Chondrocyte (in vitro differentiated cells): ENCODE measurements at regions not wholly inside any gene's neighbourhood (a gene's known extent, or its start where the extent isn't known, plus 50 kb on each side); places are given as distances from the start of the nearest gene placed in this dataset.

Source experiments
- DNase-seq: peaks from one replicate; pipeline ENCODE4 v3.0.0; 2021; ENCODE audit warnings: mixed read lengths, low spot score
- H3K27ac Mint-ChIP-seq: one replicate; pipeline ENCODE4 v1.8.0; 2021; ENCODE audit warnings: mild to moderate bottlenecking, moderate library complexity, mixed read lengths; ENCODE audit not compliant: unreplicated experiment
- H3K27me3 Mint-ChIP-seq: 2 replicates; pipeline ENCODE4 v1.8.0; 2021; ENCODE audit warnings: low read depth, mixed read lengths
- H3K36me3 Mint-ChIP-seq: 2 replicates; pipeline ENCODE4 v1.8.0; 2021; ENCODE audit warnings: low read depth, mixed read lengths
- H3K4me1 Mint-ChIP-seq: 2 replicates; pipeline ENCODE4 v1.8.0; 2021; ENCODE audit warnings: low read depth, mild to moderate bottlenecking, mixed read lengths
- H3K4me3 Mint-ChIP-seq: one replicate; pipeline ENCODE4 v1.8.0; 2021; ENCODE audit warnings: mild to moderate bottlenecking, moderate library complexity, mixed read lengths; ENCODE audit not compliant: unreplicated experiment
- H3K9me3 Mint-ChIP-seq: 2 replicates; pipeline ENCODE4 v1.8.0; 2021; ENCODE audit warnings: low read depth, mixed read lengths
- TF ChIP-seq, protein P1 (sequence below): fragments of 200-600 bp; sonication (generic); IDR thresholded peaks from 2 replicates; pipeline ENCODE4 v1.5.0; 2021; ENCODE audit warnings: antibody characterized with exemption, mild to moderate bottlenecking, moderate library complexity

DNA sequence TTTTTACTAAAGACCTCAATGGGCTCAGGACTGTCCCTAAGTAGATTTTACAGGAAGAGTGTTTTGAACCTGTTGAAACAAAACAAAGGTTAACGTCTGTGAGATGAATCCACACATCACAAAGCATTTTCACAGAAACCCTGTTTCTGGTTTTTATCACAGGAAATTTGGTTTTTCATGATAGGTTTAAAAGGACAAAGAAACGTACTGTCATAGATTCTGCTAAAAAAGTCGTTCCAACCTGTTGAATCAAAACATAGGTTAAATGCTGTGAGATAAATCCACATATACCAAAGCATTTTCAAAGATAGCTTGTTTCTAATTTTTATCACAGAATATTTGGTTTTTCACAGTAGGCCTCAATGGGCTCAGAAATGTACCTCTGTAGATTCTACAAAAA, 1531.0 kb downstream of the UQCRFS1 start:
- TF ChIP-seq, protein P1, sequence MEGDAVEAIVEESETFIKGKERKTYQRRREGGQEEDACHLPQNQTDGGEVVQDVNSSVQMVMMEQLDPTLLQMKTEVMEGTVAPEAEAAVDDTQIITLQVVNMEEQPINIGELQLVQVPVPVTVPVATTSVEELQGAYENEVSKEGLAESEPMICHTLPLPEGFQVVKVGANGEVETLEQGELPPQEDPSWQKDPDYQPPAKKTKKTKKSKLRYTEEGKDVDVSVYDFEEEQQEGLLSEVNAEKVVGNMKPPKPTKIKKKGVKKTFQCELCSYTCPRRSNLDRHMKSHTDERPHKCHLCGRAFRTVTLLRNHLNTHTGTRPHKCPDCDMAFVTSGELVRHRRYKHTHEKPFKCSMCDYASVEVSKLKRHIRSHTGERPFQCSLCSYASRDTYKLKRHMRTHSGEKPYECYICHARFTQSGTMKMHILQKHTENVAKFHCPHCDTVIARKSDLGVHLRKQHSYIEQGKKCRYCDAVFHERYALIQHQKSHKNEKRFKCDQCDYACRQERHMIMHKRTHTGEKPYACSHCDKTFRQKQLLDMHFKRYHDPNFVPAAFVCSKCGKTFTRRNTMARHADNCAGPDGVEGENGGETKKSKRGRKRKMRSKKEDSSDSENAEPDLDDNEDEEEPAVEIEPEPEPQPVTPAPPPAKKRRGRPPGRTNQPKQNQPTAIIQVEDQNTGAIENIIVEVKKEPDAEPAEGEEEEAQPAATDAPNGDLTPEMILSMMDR, result no peak
- H3K27me3 Mint-ChIP-seq, result no peaks in the 10 kb centered on the region
- H3K9me3 Mint-ChIP-seq, result peaks cover 54% of the 10 kb centered on the region
- no peak for DNase-seq
- no peaks in the 10 kb centered on the region for H3K4me1 Mint-ChIP-seq
- no peak overlapping the region for H3K4me3 Mint-ChIP-seq
- no peak overlapping the region for H3K27ac Mint-ChIP-seq
- no peaks in the 10 kb centered on the region for H3K36me3 Mint-ChIP-seq

DNA sequence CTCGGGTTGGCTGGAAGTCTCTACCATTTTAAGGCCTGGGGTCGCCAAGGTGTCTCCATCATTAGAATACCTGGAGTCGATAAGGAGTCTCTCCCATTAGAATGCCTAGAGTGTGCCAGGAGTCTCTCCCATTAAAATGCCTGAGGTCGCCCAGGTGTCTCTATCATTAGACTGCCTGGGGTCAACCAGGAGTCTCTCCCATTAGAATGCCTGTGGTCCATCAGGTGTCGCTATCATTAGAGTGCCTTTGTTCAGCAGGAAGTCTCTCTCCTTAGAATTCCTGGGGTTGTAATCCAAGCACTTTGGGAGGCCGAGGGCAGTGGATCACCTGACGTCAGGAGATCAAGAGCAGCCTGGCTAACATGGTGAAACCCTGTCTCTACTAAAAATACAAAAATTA, 1533.0 kb downstream of the UQCRFS1 start:
- H3K36me3 Mint-ChIP-seq, result no peaks in the 10 kb centered on the region

DNA sequence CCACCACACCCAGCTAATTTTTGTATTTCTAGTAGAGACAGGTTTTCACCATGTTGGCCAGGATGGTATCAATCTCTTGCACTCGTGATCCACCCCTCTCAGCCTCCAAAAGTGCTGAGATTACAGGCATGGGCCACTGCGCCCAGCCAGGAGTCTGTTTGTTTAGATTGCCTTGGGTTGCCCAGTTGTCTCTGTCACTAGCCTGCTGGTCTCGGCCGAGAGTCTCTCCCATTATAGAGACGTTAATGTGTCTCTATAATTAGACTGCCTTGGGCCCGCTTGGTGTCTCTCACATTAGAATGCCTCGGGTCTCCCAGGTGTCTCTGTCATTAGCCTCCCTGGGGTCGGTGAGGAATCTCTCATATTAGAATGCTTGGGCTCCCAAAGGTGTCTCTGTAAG, 1533.6 kb downstream of the UQCRFS1 start:
- no peaks in the 10 kb centered on the region for H3K36me3 Mint-ChIP-seq
- no peaks in the 10 kb centered on the region for H3K4me1 Mint-ChIP-seq
- peaks cover 71% of the 10 kb centered on the region for H3K9me3 Mint-ChIP-seq
- H3K27me3 Mint-ChIP-seq, result no peaks in the 10 kb centered on the region
- no peak overlapping the region for H3K27ac Mint-ChIP-seq
- H3K4me3 Mint-ChIP-seq, result no peak overlapping the region
- TF ChIP-seq, protein P1, result no peak
- no peak for DNase-seq

More for the DNA sequence above, 1533.0 kb downstream of the UQCRFS1 start:
- Mint-ChIP-seq H3K4me1 (no peaks in the 10 kb centered on the region), H3K9me3 (peaks cover 71% of the 10 kb centered on the region), H3K27me3 (no peaks in the 10 kb centered on the region), H3K4me3 (no peak overlapping the region), H3K27ac (no peak overlapping the region)
- TF ChIP-seq, protein P1, result no peak
- DNase-seq, result no peak

DNA sequence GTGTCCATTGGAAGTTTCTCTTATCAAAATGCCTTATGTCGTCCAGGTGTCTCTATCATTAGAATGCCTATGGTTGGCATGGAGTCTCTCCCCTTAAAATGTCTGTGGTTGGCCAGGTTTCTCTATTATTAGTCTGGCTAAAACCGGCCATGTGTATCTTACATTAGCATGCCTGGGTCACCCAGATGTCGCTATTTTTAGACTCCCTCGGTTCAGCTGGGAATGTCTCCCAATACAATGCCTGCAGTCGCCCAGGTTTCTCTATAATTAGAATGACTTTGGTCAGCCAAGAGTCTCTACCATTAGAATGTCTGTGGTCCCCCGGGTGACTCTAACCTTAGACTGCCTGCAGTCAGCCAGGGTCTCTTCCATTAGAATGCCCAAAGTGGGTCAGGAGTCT, 1536.1 kb downstream of the UQCRFS1 start:
- TF ChIP-seq, protein P1, result no peak

DNA sequence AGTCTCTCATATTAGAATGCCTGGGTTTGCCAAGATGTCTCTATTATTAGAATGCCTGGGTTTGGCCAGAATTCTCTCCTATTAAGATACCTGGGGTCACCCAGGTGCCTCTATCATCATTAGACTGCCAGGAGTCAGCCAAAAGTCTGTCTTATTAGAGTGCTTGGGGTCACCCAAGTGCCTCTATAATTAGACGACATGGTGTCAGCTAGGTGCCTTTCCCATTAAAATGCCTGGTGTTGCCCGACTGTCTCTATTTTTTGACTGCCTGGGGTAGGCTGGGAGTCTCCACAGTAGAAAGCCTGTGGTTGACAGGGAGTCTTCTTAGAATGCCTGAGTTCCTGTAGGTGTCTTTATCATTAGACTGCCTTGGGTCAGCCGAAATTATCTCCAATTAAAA, 1536.6 kb downstream of the UQCRFS1 start:
- Mint-ChIP-seq H3K9me3 (peaks cover 82% of the 10 kb centered on the region), H3K27me3 (no peaks in the 10 kb centered on the region), H3K36me3 (no peaks in the 10 kb centered on the region), H3K27ac (no peak overlapping the region), H3K4me3 (no peak overlapping the region), H3K4me1 (no peaks in the 10 kb centered on the region)
- no peak for DNase-seq
- TF ChIP-seq, protein P1, result no peak

More for the DNA sequence above, 1536.1 kb downstream of the UQCRFS1 start:
- no peak overlapping the region for H3K4me3 Mint-ChIP-seq
- H3K27me3 Mint-ChIP-seq, result no peaks in the 10 kb centered on the region
- H3K9me3 Mint-ChIP-seq, result peaks cover 80% of the 10 kb centered on the region
- no peak for DNase-seq
- H3K27ac Mint-ChIP-seq, result no peak overlapping the region
- H3K36me3 Mint-ChIP-seq, result no peaks in the 10 kb centered on the region
- no peaks in the 10 kb centered on the region for H3K4me1 Mint-ChIP-seq
